GM15510 (cell line): ENCODE measurements at regions not wholly inside any gene's neighbourhood (a gene's known extent, or its start where the extent isn't known, plus 50 kb on each side); places are given as distances from the start of the nearest gene placed in this dataset.

Source experiments
- POLR2A ChIP-seq: IDR thresholded peaks from 3 replicates; pipeline ENCODE4 v1.6.1; 2011; ENCODE audit warnings: borderline replicate concordance; ENCODE audit not compliant: insufficient read length; ENCODE audit errors: extremely low read depth

DNA sequence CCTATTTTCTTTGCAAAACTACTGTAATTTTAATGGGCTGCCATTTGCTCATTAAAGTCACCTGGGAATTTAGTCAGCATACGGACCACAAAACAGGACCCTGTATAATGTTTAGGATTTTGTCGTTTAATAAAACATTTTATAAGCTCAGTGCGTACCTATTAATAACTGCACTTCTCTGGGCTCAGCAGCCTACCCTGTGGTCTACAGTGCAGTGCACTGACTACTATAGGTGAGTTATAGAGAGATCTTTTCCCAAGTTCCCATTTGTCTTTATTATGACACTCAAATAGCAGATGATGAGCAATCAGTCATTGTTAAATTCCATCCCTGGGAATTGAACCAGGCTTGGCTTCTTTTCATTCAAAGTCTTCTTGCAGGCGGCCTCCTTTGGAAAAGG is 433.4 kb upstream of the NFE2L3 start:
- no peak for TF ChIP-seq POLR2A

DNA sequence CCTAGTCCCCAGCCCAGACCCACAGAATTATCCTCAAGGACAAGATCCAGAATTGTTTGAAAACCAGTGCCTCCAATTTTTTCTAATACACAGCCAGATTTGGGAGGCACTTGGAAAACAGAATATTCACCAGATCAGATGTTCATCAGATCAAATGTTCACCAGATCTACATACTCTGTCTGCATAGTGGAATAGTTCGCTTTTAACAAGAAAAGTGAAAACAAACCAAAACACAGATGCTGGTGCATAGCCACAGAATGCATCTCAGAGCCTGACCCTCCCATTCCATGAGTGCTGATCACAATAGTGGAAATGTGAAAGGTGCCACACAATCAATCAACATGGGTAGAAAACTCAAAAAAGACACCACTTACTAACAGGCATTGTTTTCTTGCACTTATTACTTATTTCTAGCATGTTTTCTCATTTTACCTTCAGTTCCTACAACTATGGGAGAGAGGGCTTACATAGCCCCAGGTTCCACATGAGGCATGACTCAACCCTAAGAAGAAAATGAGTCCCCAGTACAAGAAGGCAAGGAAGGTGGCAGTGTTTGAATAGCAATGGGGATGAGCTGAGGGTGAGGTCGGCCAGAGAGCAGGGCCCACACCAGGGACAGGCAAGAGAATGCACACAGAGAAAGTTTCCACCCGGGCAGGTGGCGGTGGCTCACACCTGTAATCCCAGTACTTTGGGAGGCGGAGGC is 432.7 kb upstream of the NFE2L3 start:
- no peak for TF ChIP-seq POLR2A

DNA sequence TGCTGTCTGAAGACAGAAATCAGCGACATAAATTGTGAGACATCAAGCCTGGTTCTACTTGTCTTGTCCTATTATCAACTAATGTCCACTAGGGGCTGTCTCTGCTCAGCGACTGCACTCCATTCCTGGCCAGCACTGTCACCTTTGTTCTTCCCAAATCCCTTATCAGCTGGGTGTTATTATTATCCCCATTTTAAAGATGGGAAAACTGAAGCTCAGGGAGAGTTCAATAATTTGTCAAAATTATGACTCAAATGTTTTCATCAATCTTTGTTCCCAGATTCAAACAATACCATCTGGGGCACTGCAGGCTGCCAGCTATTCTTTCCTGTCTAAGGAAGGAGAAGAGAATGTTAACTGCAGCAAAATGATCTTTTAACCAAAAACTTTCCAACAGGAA is 431.6 kb upstream of the NFE2L3 start:
- no peak for TF ChIP-seq POLR2A

DNA sequence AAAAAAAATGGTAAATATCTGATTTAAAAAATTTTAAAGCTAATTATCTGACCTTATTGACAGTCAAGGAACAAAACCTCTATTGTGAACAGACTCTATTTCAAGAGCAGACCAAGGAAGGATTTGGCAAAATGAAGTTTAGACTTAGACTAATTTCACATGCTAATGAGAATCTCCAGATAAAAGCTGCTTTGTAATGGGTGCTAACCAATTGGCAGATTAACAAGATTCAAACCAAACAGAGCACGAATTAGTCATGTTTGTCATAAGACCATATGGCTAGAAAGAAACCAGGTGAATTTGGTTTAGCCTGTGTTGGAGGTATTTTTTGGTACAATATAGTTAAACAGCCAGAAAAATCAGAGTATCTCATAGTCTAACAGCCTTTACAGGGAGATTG is 429.1 kb upstream of the NFE2L3 start:
- TF ChIP-seq POLR2A = no peak

GRCh38 chr7:25725451-25725850 is 426.5 kb upstream of the NFE2L3 start:
- TF ChIP-seq POLR2A = no peak

DNA sequence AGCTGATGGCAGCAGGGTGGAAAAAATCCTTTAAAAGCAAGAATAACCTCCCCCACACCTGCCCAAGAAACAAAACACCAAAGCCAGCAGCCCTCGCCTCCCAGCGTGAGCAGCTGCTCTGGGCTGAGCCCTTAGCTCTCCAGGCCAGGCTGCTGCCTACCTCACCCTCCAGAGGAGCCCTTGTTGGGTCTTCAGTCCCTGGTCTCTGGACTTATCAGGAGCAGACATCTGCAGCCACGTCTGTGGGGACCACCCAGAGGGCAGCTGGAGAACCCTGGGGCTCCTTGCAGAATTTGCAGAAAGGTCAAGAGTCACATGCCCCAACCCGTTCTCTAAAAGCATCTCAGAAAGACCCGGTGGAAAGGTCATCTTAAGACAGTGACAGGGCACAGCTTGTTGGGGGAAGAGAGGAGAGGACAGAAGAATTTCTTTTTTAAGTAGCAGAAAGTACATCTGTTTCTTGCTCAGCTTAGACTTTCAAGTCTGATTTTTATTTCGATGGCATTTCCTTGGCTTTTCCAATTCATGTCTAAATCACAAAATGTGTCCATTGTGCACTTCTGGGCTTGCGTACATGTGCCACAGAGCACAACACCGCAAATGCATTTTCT is 425.7 kb upstream of the NFE2L3 start:
- TF ChIP-seq POLR2A = no peak

GRCh38 chr7:25726781-25727311 is 425.2 kb upstream of the NFE2L3 start:
- no peak for TF ChIP-seq POLR2A

- no peak for TF ChIP-seq POLR2A
Measured at GRCh38 chr7:25727446-25727845, 424.6 kb upstream of the NFE2L3 start.

DNA sequence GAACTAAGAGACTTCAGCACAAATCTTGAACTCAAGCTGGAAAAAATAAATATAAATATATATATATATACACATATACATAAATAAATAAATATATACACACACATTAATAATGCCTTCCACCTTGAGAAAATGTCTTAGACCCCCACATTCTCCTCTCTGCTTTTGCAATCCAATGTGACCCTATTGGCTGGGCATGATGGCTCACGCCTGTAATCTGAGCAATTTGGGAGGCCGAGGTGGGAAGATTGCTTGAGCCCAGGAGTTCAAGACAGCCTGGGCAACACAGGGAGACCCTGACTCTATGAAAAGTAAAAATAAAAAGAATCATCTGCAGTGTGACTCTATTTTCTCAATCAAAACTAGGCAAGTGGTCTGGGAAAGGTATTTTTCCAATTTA is 424.1 kb upstream of the NFE2L3 start:
- TF ChIP-seq POLR2A = no peak

DNA sequence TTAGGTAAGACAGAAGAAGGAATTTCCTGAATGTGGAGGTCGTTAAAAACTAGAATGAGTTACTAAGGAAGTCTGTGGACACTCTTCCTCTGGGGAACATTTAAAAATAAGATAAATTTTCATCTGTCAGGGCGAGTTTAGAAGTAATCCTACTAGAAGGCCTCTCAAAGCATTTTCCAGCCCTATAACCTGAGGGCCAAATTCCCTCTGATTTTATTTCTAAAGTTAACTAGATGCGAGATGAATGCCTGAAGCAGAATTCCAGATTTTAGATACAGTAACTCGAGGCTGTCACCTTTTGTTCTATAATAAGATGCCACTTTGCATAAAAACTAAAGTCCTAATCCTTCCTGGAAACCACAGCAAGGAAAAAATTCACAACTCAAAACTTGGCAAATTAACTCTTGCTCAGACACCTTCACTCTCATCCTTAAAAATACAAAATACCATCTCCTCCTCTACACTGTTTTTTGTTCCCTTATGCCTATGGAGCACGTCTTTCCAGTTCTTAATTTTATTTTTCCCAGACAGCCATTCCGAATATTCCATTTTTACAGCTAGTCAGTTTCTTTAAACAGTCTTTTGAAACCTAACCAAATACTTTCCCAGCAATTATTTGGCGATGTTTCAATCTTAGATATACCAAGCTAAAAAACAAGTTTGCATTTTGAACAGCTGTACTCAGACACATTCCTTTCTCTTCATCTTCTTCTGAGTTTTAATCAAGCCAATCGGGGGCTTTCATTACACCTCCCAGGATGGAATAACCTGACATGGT is 420.7 kb upstream of the NFE2L3 start:
- TF ChIP-seq POLR2A = no peak

GRCh38 chr7:25731846-25732245 is 420.2 kb upstream of the NFE2L3 start:
- no peak for TF ChIP-seq POLR2A

GRCh38 chr7:25732766-25733217 is 419.2 kb upstream of the NFE2L3 start:
- TF ChIP-seq POLR2A = no peak

DNA sequence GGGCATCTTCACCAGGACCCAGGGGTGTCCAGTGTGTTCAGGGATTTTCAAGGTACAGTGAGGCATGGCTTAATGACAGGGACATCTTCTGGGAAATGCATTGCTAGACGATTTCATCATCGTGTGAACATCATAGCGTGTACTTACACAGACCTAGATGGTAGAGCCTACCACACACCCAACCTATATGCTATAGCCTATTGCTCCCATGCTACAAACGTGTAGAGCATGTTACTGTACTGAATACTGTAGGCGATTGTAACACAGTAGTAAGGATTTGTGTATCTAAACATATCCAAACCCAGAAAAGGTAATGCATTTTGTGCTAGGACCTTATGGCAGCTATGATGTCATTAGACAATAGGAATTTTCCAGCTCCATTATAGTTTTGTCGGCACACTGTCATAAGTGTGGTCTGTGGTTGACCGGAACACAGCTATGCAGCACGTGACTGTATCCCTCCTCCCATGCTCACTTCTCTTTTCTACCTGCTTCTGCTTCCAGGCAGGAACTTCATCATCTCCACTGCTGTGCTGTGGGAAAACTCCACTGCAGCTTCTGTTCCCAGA is 416.2 kb upstream of the NFE2L3 start:
- TF ChIP-seq POLR2A = no peak

DNA sequence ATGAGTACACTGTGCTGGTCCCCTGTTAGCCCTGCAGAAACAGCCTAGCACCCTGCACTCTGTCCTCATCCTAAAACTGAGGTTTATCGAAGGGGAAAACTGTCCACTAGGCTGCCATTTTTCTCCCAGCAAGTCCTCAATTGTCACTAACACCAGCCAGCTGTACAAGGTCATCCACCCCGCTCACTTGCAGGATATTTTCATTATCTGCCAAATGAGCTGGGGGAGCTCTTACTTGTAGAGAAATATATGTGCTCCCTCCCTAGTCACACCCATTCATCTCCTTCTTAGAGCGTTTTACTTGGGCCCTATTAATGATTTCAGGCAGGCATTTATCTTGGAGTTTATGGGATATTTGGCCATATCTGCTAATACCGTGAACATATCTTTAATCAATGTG is 413.5 kb upstream of the NFE2L3 start:
- no peak for TF ChIP-seq POLR2A

GRCh38 chr7:25739143-25739542 is 412.9 kb upstream of the NFE2L3 start:
- no peak for TF ChIP-seq POLR2A

DNA sequence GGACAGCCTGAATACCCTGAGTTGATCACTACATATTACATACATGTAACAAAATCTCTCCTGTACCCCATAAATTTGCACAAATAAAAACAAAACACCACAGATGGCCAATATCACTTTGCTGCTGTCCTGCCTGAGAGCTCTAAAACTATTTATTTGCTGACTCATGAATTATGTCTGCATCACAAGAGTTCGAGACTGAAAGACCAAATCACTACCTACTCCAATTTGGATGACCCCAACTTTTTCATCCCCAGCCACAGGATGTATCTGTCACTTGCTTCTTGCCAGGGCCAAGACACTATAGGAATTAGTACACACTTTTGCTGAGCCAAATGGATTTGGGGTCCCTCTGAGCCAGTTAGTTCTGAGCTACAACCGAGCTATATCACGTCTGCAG is 409.7 kb upstream of the NFE2L3 start:
- TF ChIP-seq POLR2A = no peak
